PC-9 (cell line): ENCODE measurements at regions not wholly inside any gene's neighbourhood (a gene's known extent, or its start where the extent isn't known, plus 50 kb on each side); places are given as distances from the start of the nearest gene placed in this dataset.

Experiments used
- CTCF ChIP-seq: fragments of 200-600 bp; sonication (generic); conservative IDR thresholded peaks from 2 replicates; pipeline ENCODE4 v1.6.1; 2017; ENCODE audit warnings: mixed run types, antibody characterized with exemption, mild to moderate bottlenecking, moderate library complexity
- EZH2 ChIP-seq: fragments of 200-600 bp; sonication (generic); IDR thresholded peaks from 2 replicates; pipeline ENCODE4 v1.8.0; 2017; ENCODE audit warnings: antibody characterized with exemption, low read depth

GRCh38 chr16:79420493-79420892, 180.0 kb downstream of the MAF start:
- no peak for TF ChIP-seq CTCF
- no peak for TF ChIP-seq EZH2
